HepG2 (cell line): ENCODE measurements at regions not wholly inside any gene's neighbourhood (a gene's known extent, or its start where the extent isn't known, plus 50 kb on each side); places are given as distances from the start of the nearest gene placed in this dataset.

Source experiments
- ATAC-seq: fragments of 200-7000 bp; cut with Tn5 transposase; 3 replicates; pipeline ENCODE4 v1.9.1; 2020; ENCODE audit warnings: mild to moderate bottlenecking, moderate library complexity
- BruUV-seq: library from RNA; stranded (reverse); fragments of 400-500 nt; replicated peaks from 2 replicates; lab custom pipeline; 2021; lab: Mats Ljungman, UMichigan
- CTCF ChIA-PET: fragments of 300-600 bp; formaldehyde crosslinking; extraction: SDS; loops from one replicate; lab custom pipeline; 2021; ENCODE audit warnings: low total read pairs, inconsistent platforms, low intra/inter-chr PET ratio; lab: Yijun Ruan, JAX
- POLR2A ChIA-PET: fragments of 350-600 bp; sonication (Branson Sonifier 250); formaldehyde crosslinking; loops from one replicate; lab custom pipeline; 2020; ENCODE audit warnings: antibody characterized with exemption, inconsistent platforms; lab: Yijun Ruan, JAX
- DNase-seq: peaks from one replicate; pipeline ENCODE4 v3.0.0-alpha.2; 2015; ENCODE audit warnings: low spot score
- FAIRE-seq: peaks from 3 replicates; lab custom pipeline; 2011; peaks lifted over from hg19 to GRCh38; lab: Jason Lieb, UNC
- H2AFZ ChIP-seq: one replicate; pipeline ENCODE4 v1.6.1; 2011; ENCODE audit warnings: low read length, inconsistent platforms
- H3K27ac ChIP-seq: fragments of 300-600 bp; 3 replicates; pipeline ENCODE4 v1.8.0; 2011; ENCODE audit warnings: mixed run types, mild to moderate bottlenecking, mixed read lengths, low read length, inconsistent platforms; ENCODE audit not compliant: insufficient read depth; ENCODE audit errors: extremely low read length
- H3K27me3 ChIP-seq, 2 experiments: fragments of 200-600 bp in 1 of 2; 2 replicates in 1 of 2; 3 replicates in 1 of 2; pipeline versions ENCODE4 v1.6.0 to v1.8.0; 2011; ENCODE audit warnings: low read length in 2 of 2, mild to moderate bottlenecking in 2 of 2, moderate library complexity in 2 of 2, inconsistent platforms in 1 of 2; ENCODE audit not compliant: insufficient read depth in 2 of 2, control insufficient read depth in 1 of 2
- H3K36me3 ChIP-seq, 2 experiments: fragments of 200-600 bp in 1 of 2; replicated peaks in 1 of 2; 2 replicates in 1 of 2; 3 replicates in 1 of 2; pipeline versions ENCODE4 v1.5.1 to v1.8.0; 2011; ENCODE audit warnings: low read length in 2 of 2, inconsistent platforms in 1 of 2; ENCODE audit not compliant: insufficient read depth in 2 of 2, control insufficient read depth in 1 of 2
- H3K4me1 ChIP-seq: 2 replicates; pipeline ENCODE4 v1.5.1; 2012; ENCODE audit warnings: low read length, inconsistent platforms; ENCODE audit not compliant: insufficient read depth
- H3K4me2 ChIP-seq: 2 replicates; pipeline ENCODE4 v1.6.0; 2011; ENCODE audit warnings: low read depth, low read length, inconsistent platforms
- H3K4me3 ChIP-seq, 3 experiments: fragments of 200-600 bp in 1 of 3; sonication (generic), shearing (Covaris generic) in 1 of 3; replicated peaks in 1 of 3; 2 replicates each; pipeline ENCODE4 v1.5.1; 2011 to 2016; ENCODE audit warnings: low read length in 3 of 3, inconsistent platforms in 2 of 3, low read depth in 2 of 3, mild to moderate bottlenecking in 2 of 3, control low read depth in 1 of 3, mixed read lengths in 1 of 3; ENCODE audit not compliant: insufficient read depth in 1 of 3
- H3K79me2 ChIP-seq: one replicate; pipeline ENCODE4 v1.6.1; 2011; ENCODE audit warnings: low read length, inconsistent platforms; ENCODE audit not compliant: insufficient read depth
- H3K9ac ChIP-seq: 2 replicates; pipeline ENCODE4 v1.6.0; 2011; ENCODE audit warnings: mild to moderate bottlenecking, low read depth, low read length, inconsistent platforms; ENCODE audit not compliant: insufficient read depth
- H3K9me3 ChIP-seq: 2 replicates; pipeline ENCODE4 v1.5.1; 2012; ENCODE audit warnings: mild to moderate bottlenecking, low read length
- H4K20me1 ChIP-seq: 2 replicates; pipeline ENCODE4 v1.6.0; 2011; ENCODE audit warnings: inconsistent platforms, mild to moderate bottlenecking, low read length, moderate library complexity; ENCODE audit not compliant: insufficient read depth
- ARNTL ChIP-seq: sonication (generic); formaldehyde crosslinking; IDR thresholded peaks from 2 replicates; pipeline ENCODE4 v1.4.0; 2020; ENCODE audit warnings: mild to moderate bottlenecking, missing genetic modification reagents
- CHD4 ChIP-seq: fragments of 200-600 bp; sonication (generic); IDR thresholded peaks from 2 replicates; pipeline ENCODE4 v1.7.0; 2017; ENCODE audit warnings: mild to moderate bottlenecking, low read length, borderline replicate concordance
- FOXA1 ChIP-seq, 2 experiments: fragments of 450-650 bp in 1 of 2; sonication (generic) in 1 of 2; formaldehyde crosslinking in 1 of 2; IDR thresholded peaks; 2 replicates each; pipeline versions ENCODE4 v1.4.0 to v1.6.1; 2016 to 2020; ENCODE audit warnings: missing genetic modification reagents in 1 of 2
- PLRG1 ChIP-seq: fragments of 450-650 bp; conservative IDR thresholded peaks from 2 replicates; pipeline ENCODE4 v1.6.1; 2016
- TP53 ChIP-seq: sonication (generic); formaldehyde crosslinking; conservative IDR thresholded peaks from 2 replicates; pipeline ENCODE4 v1.4.0; 2020; ENCODE audit warnings: missing genetic modification reagents
- ZKSCAN8 ChIP-seq: IDR thresholded peaks from 2 replicates; pipeline ENCODE4 v1.6.1; 2016; ENCODE audit warnings: borderline replicate concordance, missing genetic modification reagents, missing compliant biosample characterization
- ZNF253 ChIP-seq: sonication (generic); formaldehyde crosslinking; IDR thresholded peaks from 2 replicates; pipeline ENCODE4 v1.8.0; 2022; ENCODE audit warnings: mild to moderate bottlenecking, missing genetic modification reagents, borderline replicate concordance
- ZNF260 ChIP-seq: sonication (generic); formaldehyde crosslinking; IDR thresholded peaks from 2 replicates; pipeline ENCODE4 v1.4.0; 2020; ENCODE audit warnings: missing genetic modification reagents, low read depth, mild to moderate bottlenecking, borderline replicate concordance
- ZNF879 ChIP-seq: sonication (generic); formaldehyde crosslinking; IDR thresholded peaks from 2 replicates; pipeline ENCODE4 v1.8.1; 2023; ENCODE audit warnings: missing genetic modification reagents
- WGBS: methylation state at CpG from one replicate; pipeline ENCODE4 v1.1.6; 2017; ENCODE audit warnings: low lambda C conversion rate; 5-methylcytosine and 5-hydroxymethylcytosine counted together
- in situ Hi-C: cut with HindIII; loops from 2 replicates; pipeline ENCODE4 v1.10.0; 2017; ENCODE audit warnings: low pct_unique_long_range_greater_than_20kb; ENCODE audit not compliant: extremely low pct_ligation_motif_present
- intact Hi-C: fragments of 100-400 bp; cut with micrococcal nuclease; formaldehyde crosslinking; loops from one replicate; pipeline ENCODE4 v1.10.0; 2022; ENCODE audit not compliant: unreplicated experiment
- TF ChIP-seq, protein P1 (sequence below): IDR thresholded peaks from 2 replicates; pipeline ENCODE4 v1.6.1; 2016
- TF ChIP-seq, protein P2 (sequence below): sonication (generic); formaldehyde crosslinking; IDR thresholded peaks from 2 replicates; pipeline ENCODE4 v1.8.0; 2022; ENCODE audit warnings: missing genetic modification reagents, low read depth, mild to moderate bottlenecking, borderline replicate concordance
- TF ChIP-seq, protein P3 (sequence below): sonication (generic); formaldehyde crosslinking; IDR thresholded peaks from 2 replicates; pipeline ENCODE4 v1.4.0; 2020; ENCODE audit warnings: missing genetic modification reagents, borderline replicate concordance

DNA sequence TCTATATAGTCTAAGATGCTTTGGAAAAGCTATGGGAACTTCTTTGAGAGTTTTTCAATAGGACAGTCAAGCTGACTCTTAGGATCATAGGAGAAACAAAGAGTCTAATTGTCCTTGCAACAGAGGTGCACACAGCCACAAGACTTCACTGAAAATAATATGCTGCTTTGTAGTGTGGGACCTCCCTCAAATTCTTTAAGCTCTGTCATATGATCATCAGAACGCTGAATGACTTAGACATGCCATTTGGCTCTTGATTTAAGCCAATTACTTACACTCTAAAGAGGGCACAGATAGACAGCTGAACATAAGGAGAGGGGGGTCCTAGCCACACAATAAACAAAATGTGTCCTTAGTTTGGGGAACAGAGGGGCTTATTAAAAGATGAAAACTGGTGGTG, 818.7 kb upstream of the GJE1 start:
- Histone ChIP-seq H3K27me3 (no peaks in the 10 kb centered on the region), H3K27ac (no peak overlapping the region), H3K9me3 (no peaks in the 10 kb centered on the region), H3K4me1 (no peaks in the 10 kb centered on the region), H2AFZ (no peak overlapping the region), H3K9ac (no peak overlapping the region), H3K79me2 (no peaks in the 10 kb centered on the region), H3K4me3 (no peak overlapping the region), H3K36me3 (no peaks in the 10 kb centered on the region), H4K20me1 (no peaks in the 10 kb centered on the region), H3K4me2 (no peak overlapping the region)
- ChIA-PET POLR2A (no interaction called here), CTCF (no interaction called here)
- intact Hi-C loops: loop anchor here (2.0 kb wide), 1 partner anchor 249 kb away; no protein-coding TSS in a partner anchor
- FAIRE-seq: no peak
- peak; percentile 10 for DNase-seq
- TF ChIP-seq FOXA1 (IDR thresholded peaks at IDR 0.05) (no peak), FOXA1 (CRISPR knock-in tag; IDR thresholded peaks at IDR 0.05) (no peak), TP53 (CRISPR knock-in tag) (no peak), CHD4 (no peak), PLRG1 (no peak), ZNF260 (no peak), ZNF879 (no peak)
- TF ChIP-seq, protein P1, sequence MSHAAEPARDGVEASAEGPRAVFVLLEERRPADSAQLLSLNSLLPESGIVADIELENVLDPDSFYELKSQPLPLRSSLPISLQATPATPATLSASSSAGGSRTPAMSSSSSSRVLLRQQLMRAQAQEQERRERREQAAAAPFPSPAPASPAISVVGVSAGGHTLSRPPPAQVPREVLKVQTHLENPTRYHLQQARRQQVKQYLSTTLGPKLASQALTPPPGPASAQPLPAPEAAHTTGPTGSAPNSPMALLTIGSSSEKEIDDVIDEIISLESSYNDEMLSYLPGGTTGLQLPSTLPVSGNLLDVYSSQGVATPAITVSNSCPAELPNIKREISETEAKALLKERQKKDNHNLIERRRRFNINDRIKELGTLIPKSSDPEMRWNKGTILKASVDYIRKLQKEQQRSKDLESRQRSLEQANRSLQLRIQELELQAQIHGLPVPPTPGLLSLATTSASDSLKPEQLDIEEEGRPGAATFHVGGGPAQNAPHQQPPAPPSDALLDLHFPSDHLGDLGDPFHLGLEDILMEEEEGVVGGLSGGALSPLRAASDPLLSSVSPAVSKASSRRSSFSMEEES (CRISPR knock-in tag): no peak
- TF ChIP-seq, protein P2, sequence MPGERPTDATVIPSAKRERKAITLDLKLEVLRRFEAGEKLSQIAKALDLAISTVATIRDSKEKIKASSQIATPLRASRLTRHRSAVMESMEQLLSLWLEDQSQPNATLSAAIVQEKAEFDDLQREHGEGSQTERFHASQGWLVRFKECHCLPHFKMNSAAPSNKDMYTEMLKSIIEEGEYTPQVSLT: no peak
- no TSS peak for BruUV-seq
- 0% methylated on average over 1 of the region's 1 CpG for WGBS
- in situ Hi-C loops: no loop called here
- no peak for ATAC-seq

DNA sequence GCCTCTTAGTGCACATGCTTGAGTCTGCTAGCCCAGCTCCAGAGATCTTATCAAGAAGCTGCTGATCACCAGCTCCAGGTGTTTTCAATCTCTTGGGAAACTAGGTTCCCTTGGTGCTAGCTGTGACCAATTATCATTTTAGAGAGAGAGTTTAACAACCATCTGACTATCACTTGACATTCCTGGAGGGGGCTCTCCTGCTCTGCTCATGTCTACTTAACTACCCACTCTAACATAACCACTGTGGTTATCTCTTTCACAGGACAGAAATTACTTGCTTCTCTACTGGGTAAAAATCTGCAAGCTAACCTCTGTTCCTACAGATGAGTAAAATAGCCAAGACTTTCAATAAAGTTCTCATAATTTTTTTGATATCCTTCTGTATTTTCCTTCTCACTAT, 823.4 kb upstream of the GJE1 start:
- ChIA-PET POLR2A (no interaction called here), CTCF (no interaction called here)
- Histone ChIP-seq H2AFZ (no peak overlapping the region), H3K36me3 (no peaks in the 10 kb centered on the region), H3K27ac (no peak overlapping the region), H3K4me3 (no peak overlapping the region), H4K20me1 (no peaks in the 10 kb centered on the region), H3K4me2 (no peak overlapping the region), H3K4me1 (no peaks in the 10 kb centered on the region), H3K27me3 (no peaks in the 10 kb centered on the region), H3K9ac (no peak overlapping the region), H3K79me2 (no peaks in the 10 kb centered on the region), H3K9me3 (no peaks in the 10 kb centered on the region)
- ATAC-seq (peak; percentile 56; the same call in 2 of the 3 replicates), FAIRE-seq (no peak), DNase-seq (peak; percentile 3)
- no TSS peak for BruUV-seq
- in situ Hi-C loops (no loop called here), intact Hi-C loops (no loop called here)
- no peak for TF ChIP-seq ARNTL (CRISPR knock-in tag)
- no peak for TF ChIP-seq ZNF253 (CRISPR knock-in tag)
- no peak for TF ChIP-seq ZKSCAN8 (CRISPR knock-in tag)
- TF ChIP-seq, protein P3, sequence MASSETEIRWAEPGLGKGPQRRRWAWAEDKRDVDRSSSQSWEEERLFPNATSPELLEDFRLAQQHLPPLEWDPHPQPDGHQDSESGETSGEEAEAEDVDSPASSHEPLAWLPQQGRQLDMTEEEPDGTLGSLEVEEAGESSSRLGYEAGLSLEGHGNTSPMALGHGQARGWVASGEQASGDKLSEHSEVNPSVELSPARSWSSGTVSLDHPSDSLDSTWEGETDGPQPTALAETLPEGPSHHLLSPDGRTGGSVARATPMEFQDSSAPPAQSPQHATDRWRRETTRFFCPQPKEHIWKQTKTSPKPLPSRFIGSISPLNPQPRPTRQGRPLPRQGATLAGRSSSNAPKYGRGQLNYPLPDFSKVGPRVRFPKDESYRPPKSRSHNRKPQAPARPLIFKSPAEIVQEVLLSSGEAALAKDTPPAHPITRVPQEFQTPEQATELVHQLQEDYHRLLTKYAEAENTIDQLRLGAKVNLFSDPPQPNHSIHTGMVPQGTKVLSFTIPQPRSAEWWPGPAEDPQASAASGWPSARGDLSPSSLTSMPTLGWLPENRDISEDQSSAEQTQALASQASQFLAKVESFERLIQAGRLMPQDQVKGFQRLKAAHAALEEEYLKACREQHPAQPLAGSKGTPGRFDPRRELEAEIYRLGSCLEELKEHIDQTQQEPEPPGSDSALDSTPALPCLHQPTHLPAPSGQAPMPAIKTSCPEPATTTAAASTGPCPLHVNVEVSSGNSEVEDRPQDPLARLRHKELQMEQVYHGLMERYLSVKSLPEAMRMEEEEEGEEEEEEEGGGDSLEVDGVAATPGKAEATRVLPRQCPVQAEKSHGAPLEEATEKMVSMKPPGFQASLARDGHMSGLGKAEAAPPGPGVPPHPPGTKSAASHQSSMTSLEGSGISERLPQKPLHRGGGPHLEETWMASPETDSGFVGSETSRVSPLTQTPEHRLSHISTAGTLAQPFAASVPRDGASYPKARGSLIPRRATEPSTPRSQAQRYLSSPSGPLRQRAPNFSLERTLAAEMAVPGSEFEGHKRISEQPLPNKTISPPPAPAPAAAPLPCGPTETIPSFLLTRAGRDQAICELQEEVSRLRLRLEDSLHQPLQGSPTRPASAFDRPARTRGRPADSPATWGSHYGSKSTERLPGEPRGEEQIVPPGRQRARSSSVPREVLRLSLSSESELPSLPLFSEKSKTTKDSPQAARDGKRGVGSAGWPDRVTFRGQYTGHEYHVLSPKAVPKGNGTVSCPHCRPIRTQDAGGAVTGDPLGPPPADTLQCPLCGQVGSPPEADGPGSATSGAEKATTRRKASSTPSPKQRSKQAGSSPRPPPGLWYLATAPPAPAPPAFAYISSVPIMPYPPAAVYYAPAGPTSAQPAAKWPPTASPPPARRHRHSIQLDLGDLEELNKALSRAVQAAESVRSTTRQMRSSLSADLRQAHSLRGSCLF (CRISPR knock-in tag): no peak
